H1 (cell line): ENCODE measurements at regions not wholly inside any gene's neighbourhood (a gene's known extent, or its start where the extent isn't known, plus 50 kb on each side); places are given as distances from the start of the nearest gene placed in this dataset.

ENCODE experiments used
- CBX5 ChIP-seq: fragments of 300-800, 300-1000 bp; sonication (generic); IDR thresholded peaks from 2 replicates; pipeline ENCODE4 v1.7.1; 2016; ENCODE audit warnings: antibody characterized with exemption, low read length, low read depth
- CREB1 ChIP-seq: IDR thresholded peaks from 2 replicates; pipeline ENCODE4 v1.6.1; 2012; ENCODE audit warnings: inconsistent platforms
- CTCF ChIP-seq, 3 experiments: IDR thresholded peaks; 1 replicate in 2 of 3; 2 replicates in 1 of 3; pipeline versions ENCODE4 v1.5.1 to v1.6.1; 2011; ENCODE audit warnings: low read length in 3 of 3, mild to moderate bottlenecking in 3 of 3, inconsistent platforms in 2 of 3, low read depth in 1 of 3, moderate library complexity in 1 of 3; ENCODE audit not compliant: insufficient read depth in 1 of 3; ENCODE audit errors: control extremely low read depth in 1 of 3
- EP300 ChIP-seq, 2 experiments: IDR thresholded peaks; 1 replicate in 1 of 2; 2 replicates in 1 of 2; pipeline ENCODE4 v1.6.1; 2011 to 2012; ENCODE audit warnings: low read depth in 2 of 2, low read length in 2 of 2, mild to moderate bottlenecking in 2 of 2, borderline replicate concordance in 1 of 2, inconsistent platforms in 1 of 2, moderate library complexity in 1 of 2
- EZH2 ChIP-seq: fragments of 200-600 bp; sonication (generic); IDR thresholded peaks from 2 replicates; pipeline ENCODE4 v1.7.1; 2012; ENCODE audit warnings: low read depth, mild to moderate bottlenecking, moderate library complexity, low read length, inconsistent platforms; ENCODE audit not compliant: severe bottlenecking
- FOSL1 ChIP-seq: IDR thresholded peaks from 2 replicates; pipeline ENCODE4 v1.6.1; 2011; ENCODE audit warnings: mild to moderate bottlenecking, low read depth, low read length, moderate library complexity; ENCODE audit not compliant: insufficient read depth
- HDAC2 ChIP-seq, 2 experiments: fragments of 300-600 bp in 1 of 2; sonication (generic) in 1 of 2; IDR thresholded peaks; 2 replicates each; pipeline ENCODE4 v1.6.1; 2011 to 2012; ENCODE audit warnings: low read depth in 2 of 2, low read length in 2 of 2, mild to moderate bottlenecking in 2 of 2, moderate library complexity in 2 of 2, borderline replicate concordance in 1 of 2, inconsistent platforms in 1 of 2
- JUND ChIP-seq: IDR thresholded peaks from 2 replicates; pipeline ENCODE4 v1.6.1; 2011; ENCODE audit warnings: mild to moderate bottlenecking, improper control_type of control experiment, low read length
- MAX ChIP-seq: IDR thresholded peaks from 2 replicates; pipeline ENCODE4 v1.6.1; 2012; ENCODE audit warnings: inconsistent platforms
- POLR2A ChIP-seq, 2 experiments: IDR thresholded peaks; 1 replicate in 1 of 2; 2 replicates in 1 of 2; pipeline ENCODE4 v1.6.1; 2011; ENCODE audit warnings: low read depth in 2 of 2, low read length in 2 of 2, mild to moderate bottlenecking in 2 of 2; ENCODE audit errors: control extremely low read depth in 1 of 2
- POLR2AphosphoS5 ChIP-seq: IDR thresholded peaks from 2 replicates; pipeline ENCODE4 v1.6.1; 2011; ENCODE audit warnings: low read depth, low read length
- TEAD4 ChIP-seq: IDR thresholded peaks from 2 replicates; pipeline ENCODE4 v1.6.1; 2012; ENCODE audit warnings: low read depth, low read length, inconsistent platforms, mixed read lengths
- ZNF274 ChIP-seq: IDR thresholded peaks from 2 replicates; pipeline ENCODE4 v1.7.0; 2012; ENCODE audit warnings: low read length, borderline replicate concordance; ENCODE audit errors: extremely low read depth

GRCh38 chr16:49096176-49096945 lies 185.3 kb downstream of the CBLN1 start:
- no peak for TF ChIP-seq TEAD4
- TF ChIP-seq CREB1: no peak
- no peak for TF ChIP-seq ZNF274
- TF ChIP-seq EP300 (IDR thresholded peaks at IDR 0.05; ENCODE audit: borderline replicate concordance in 1 of 2, low read depth in 2 of 2, low read length in 2 of 2): no peak
- TF ChIP-seq FOSL1: no peak
- TF ChIP-seq MAX: no peak
- no peak for TF ChIP-seq CBX5
- TF ChIP-seq CTCF (IDR thresholded peaks at IDR 0.05; ENCODE audit: control extremely low read depth in 1 of 3, insufficient read depth in 1 of 3, low read depth in 1 of 3, low read length in 3 of 3): no peak
- no peak for TF ChIP-seq POLR2A (IDR thresholded peaks at IDR 0.05; ENCODE audit: control extremely low read depth in 1 of 2, low read depth in 2 of 2, low read length in 2 of 2)
- no peak for TF ChIP-seq HDAC2 (IDR thresholded peaks at IDR 0.05; ENCODE audit: borderline replicate concordance in 1 of 2, low read depth in 2 of 2, low read length in 2 of 2)
- no peak for TF ChIP-seq POLR2AphosphoS5
- TF ChIP-seq EZH2: no peak
- TF ChIP-seq JUND: no peak
